Posterior vena cava (tissue), 2 donors: ENCODE measurements at regions not wholly inside any gene's neighbourhood (a gene's known extent, or its start where the extent isn't known, plus 50 kb on each side); places are given as distances from the start of the nearest gene placed in this dataset.

ENCODE experiments used
- DNase-seq: peaks from one replicate; pipeline ENCODE4 v3.0.0-alpha.2; 2020; ENCODE audit warnings: low spot score
- intact Hi-C, 2 donors: fragments of 100-400 bp; cut with DNase I; formaldehyde crosslinking; loops; one replicate each; pipeline versions ENCODE4 v1.14.1 to v1.14.2; 2022 to 2023
- donor health status: DM: yes; HTN: yes; CAD: no.
- donor health status: DM: yes; HTN: yes; CAD: no.

GRCh38 chr4:189083769-189084168 is 856.9 kb upstream of the FRG1 start:
- intact Hi-C loops: no loop called here
- no peak for DNase-seq

- DNase-seq: no peak
- intact Hi-C loops: no loop called here
These were observed 856.0 kb upstream of the FRG1 start for GRCh38 chr4:189084671-189085070.

- intact Hi-C loops: no loop called here
- DNase-seq: no peak
These were observed 852.7 kb upstream of the FRG1 start for GRCh38 chr4:189087971-189088370.

- intact Hi-C loops: no loop called here
- no peak for DNase-seq
These were observed 851.9 kb upstream of the FRG1 start for GRCh38 chr4:189088780-189089179.

GRCh38 chr4:189090174-189090814 is 850.4 kb upstream of the FRG1 start:
- no peak for DNase-seq
- intact Hi-C loops: no loop called here

DNA sequence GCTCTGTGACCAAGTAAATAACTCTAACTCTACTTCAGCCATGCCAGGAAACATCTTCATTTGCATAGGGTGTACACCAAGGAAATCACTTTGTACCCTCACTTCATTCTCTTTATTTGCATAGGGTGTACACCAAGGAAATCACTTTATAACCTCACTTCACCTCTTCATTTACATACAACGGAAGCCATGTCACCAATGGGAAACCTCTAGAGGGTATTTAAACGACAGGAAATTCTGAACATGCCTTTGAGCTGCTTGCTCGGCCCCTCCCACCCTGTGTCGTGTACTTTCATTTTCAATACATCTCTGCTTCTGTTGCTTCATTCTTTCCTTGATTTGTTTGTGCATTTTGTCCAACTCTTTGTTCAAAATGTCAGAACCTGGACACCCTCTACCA is 848.1 kb upstream of the FRG1 start:
- DNase-seq: no peak
- intact Hi-C loops: no loop called here

DNA sequence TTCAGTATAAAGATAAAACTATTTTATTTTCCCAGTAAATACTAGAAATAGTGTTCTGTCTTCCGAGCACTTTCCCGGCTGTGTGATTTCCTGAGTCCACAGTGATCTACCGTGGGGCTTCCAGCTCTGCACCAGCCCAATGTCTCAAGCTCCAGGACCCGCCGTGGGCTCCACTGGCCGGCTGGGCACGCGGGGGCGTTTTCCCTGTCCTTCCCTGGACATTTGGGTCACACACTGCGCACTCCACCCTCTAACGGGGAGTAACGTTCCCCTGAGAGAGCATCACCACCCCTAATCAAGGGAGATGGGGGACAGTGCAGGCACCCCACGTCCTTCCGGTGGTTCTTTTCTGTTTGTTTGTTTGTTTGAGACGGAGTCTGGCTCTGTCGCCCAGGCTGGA is 844.6 kb upstream of the FRG1 start:
- no peak for DNase-seq
- intact Hi-C loops: no loop called here

- DNase-seq: no peak
- intact Hi-C loops: no loop called here
These were observed 844.0 kb upstream of the FRG1 start for GRCh38 chr4:189096717-189097116.

DNA sequence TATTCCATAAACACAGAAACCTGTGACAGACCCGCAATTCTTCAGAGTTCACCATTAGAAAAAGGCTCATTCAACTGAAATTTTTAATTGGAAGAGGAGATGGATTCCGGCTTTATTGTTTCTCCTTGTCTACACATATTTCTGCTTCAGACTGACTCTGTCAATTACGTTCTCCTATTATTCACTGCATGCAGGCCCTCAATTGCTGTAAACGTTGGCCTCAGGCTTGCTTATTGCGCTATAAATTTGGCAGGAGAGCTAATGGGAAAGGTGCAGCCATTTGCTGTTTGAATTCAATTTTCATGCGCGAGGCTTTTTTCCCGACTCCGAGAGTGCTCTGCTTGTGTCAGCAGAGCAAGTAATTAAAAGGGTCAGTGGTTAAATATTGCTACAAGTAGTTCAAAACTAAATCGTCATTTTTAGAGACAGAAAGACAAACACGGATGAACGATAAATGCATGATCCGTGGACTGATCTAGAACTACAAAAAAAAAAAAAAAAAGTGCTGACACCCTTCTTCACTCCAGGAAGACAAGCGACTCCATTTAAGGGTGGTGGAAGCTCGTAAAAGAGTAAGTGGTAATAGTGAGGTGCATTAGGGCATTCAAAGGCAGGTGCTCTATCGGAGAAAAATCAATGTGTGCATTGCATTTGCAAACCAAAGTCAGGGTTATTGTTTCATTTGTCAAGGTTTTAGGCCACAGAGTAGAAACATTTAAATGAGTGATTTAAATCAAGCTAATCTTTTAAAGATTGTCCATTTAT is 841.6 kb upstream of the FRG1 start:
- no peak for DNase-seq

GRCh38 chr4:189113389-189113888 is 827.2 kb upstream of the FRG1 start:
- intact Hi-C loops: no loop called here

More for the DNA sequence above, 841.6 kb upstream of the FRG1 start:
- intact Hi-C loops: no loop called here

DNA sequence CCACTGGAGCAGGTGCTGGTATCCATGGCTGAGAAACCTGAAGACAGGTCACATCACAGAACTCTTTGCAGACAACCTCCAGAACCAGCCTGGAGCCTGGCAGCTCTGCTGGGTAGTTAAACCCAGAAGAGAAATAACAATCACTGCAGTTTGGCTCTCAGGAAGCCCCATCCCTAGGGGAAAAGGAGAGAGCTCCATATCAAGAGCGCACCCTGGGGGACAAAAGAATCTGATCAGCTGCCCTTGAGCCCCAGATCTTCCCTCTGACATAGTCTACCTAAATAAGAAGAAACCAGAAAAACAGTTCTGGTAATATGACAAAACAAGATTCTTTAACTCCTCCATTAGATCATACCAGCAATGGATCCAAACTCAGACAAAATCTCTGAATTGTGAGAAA is 823.2 kb upstream of the FRG1 start:
- no peak for DNase-seq
- intact Hi-C loops: no loop called here

More at GRCh38 chr4:189113389-189113888, 827.2 kb upstream of the FRG1 start:
- no peak for DNase-seq

DNA sequence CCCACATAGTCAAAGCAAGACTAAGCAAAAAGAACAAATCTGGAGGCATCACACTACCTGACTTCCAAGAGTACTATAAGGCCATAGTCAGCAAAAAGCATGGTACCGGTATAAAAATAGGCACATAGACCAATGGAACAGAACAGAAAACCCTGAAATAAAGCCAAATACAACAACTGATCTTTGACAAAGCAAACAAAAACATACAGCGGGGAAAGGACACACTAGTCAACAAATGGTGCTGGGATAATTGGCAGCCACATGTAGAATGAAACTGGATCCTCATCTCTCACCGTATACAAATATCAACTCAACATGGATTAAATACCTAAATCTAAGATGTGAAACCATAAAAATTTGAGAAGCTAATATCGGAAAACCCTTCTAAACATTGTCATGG is 819.3 kb upstream of the FRG1 start:
- DNase-seq: no peak
- intact Hi-C loops: loop anchor here in 1 of 2 donors (10.0 kb wide), 1 partner anchor 167 kb away; no protein-coding TSS in a partner anchor

DNA sequence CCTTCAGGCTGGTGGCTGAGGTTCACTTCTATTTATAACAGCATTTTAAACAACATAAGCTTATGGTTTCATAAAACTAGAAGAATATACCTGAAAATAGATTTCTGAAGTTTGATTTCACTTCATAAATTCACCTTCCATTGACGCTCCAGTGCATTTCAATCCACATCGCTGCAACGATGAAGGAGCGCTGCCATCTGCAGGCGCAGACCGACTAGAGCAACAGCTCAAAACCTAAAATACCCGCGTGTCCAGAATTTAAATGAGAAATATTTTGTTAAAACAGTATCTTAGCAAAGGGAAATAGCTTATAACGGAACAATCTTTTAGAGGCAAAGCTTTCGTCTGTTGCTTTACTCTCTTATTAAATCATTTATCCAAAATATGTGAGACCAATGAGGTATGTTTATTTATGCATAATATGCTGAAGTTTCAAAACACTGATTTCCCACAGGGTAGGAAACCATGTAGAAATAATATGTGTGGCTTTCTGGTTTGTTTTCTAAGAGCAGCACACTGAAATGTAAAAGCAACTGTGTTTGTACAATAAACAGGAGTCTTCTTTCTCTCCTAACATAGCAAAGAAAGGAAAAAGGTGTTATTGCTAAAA is 816.4 kb upstream of the FRG1 start:
- intact Hi-C loops: loop anchor here in 1 of 2 donors (10.0 kb wide), 1 partner anchor 169 kb away; no protein-coding TSS in a partner anchor
- no peak for DNase-seq

DNA sequence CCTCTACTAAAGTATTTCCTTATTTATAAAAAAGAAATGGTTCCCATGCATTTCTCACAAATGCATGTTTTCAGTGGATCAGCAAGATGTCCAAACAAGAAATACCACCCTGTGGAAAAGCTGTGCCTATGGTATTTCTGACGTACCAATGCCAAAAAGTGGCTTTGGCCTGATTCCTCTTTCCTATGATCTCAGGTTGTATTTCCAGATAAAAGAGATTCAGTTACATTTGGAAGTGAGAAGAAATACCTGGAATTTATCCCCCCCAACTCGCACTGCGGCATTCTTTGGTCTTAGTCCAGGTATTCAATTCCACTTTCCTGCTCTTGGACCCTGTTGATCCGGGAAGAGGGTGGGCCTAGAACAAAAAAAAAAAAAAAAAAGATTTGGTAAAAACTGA is 815.9 kb upstream of the FRG1 start:
- no peak for DNase-seq
- intact Hi-C loops: loop anchor here in 1 of 2 donors (10.0 kb wide), 1 partner anchor 170 kb away; no protein-coding TSS in a partner anchor

GRCh38 chr4:189126040-189126439 is 814.6 kb upstream of the FRG1 start:
- intact Hi-C loops: loop anchor here in 1 of 2 donors (10.0 kb wide), 1 partner anchor 171 kb away; no protein-coding TSS in a partner anchor
- DNase-seq: no peak

GRCh38 chr4:189128341-189128740 is 812.3 kb upstream of the FRG1 start:
- intact Hi-C loops: loop anchor here in 1 of 2 donors (10.0 kb wide), 1 partner anchor 174 kb away; no protein-coding TSS in a partner anchor
- DNase-seq: no peak

DNA sequence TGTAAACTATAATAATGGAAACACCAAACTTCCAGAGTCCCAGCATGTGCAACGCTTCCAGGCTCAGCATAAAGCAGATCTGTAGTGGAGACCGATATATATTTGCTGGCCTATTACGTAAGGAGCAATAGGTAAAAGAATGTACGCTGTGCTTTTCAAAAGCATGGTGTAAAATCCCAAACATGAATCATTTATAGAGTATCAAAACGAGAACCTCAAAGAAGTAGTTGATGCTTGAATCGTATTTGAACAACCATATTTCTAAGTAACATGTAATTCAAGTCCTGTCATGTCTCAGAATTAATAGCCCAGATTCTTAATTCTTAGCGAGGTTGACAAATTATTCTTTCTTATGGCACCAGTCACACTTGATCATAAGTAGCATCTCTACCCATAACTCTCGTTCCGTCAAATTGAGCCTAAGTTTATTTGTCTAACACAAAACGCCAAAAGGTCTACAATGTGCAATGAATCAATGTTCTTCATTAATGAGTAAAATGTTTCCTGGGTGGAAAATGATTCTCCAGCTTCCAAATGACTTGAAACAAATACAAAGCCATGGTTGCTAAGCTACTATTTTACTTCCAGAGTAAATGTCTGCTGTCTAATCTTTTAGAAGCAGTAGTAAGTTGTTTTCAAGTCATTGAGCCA is 811.5 kb upstream of the FRG1 start:
- intact Hi-C loops: loop anchor here in 1 of 2 donors (10.0 kb wide), 1 partner anchor 174 kb away; no protein-coding TSS in a partner anchor
- no peak for DNase-seq

GRCh38 chr4:189131118-189131517 is 809.6 kb upstream of the FRG1 start:
- intact Hi-C loops: no loop called here
- DNase-seq: no peak

DNA sequence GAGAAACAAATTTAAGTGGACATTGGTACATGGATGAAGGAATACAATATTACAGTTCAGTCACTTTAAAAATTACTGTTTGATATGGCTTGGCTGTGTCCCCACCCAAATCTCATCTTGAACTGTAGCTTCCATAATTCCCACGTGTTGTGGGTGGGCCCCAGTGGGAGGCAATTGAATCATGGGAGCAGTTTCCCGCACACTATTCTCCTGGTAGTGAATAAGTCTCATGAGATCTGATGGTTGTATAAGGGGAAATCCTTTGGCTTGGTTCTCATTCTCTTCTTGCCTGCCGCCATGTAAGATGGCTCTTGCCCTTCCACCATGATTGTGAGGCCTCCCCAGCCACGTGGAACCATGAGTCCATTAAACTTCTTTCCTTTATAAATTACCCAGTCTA is 804.2 kb upstream of the FRG1 start:
- DNase-seq: no peak
- intact Hi-C loops: no loop called here
